GM12891 (cell line): ENCODE measurements at regions not wholly inside any gene's neighbourhood (a gene's known extent, or its start where the extent isn't known, plus 50 kb on each side); places are given as distances from the start of the nearest gene placed in this dataset.

Source experiments
- PAX5 ChIP-seq: IDR thresholded peaks from 2 replicates; pipeline ENCODE4 v1.6.1; 2011; ENCODE audit warnings: low read length, moderate library complexity, mild to moderate bottlenecking; ENCODE audit not compliant: insufficient read depth, severe bottlenecking
- POLR2A ChIP-seq: IDR thresholded peaks from 2 replicates; pipeline ENCODE4 v1.6.1; 2011; ENCODE audit warnings: low read depth, low read length, control low read depth
- POLR2AphosphoS5 ChIP-seq: IDR thresholded peaks from 2 replicates; pipeline ENCODE4 v1.6.1; 2011; ENCODE audit warnings: low read depth, low read length, control low read depth
- POU2F2 ChIP-seq: IDR thresholded peaks from 2 replicates; pipeline ENCODE4 v1.6.1; 2011; ENCODE audit warnings: low read depth, mild to moderate bottlenecking, control low read depth, low read length, moderate library complexity
- SPI1 ChIP-seq: IDR thresholded peaks from 2 replicates; pipeline ENCODE4 v1.6.1; 2011; ENCODE audit warnings: low read depth, low read length, control low read depth
- TAF1 ChIP-seq: IDR thresholded peaks from 2 replicates; pipeline ENCODE4 v1.6.1; 2011; ENCODE audit warnings: low read depth, low read length, control low read depth

- TF ChIP-seq POLR2A (no peak), TAF1 (no peak), POLR2AphosphoS5 (no peak), POU2F2 (no peak), PAX5 (no peak), SPI1 (no peak)
Observed at GRCh38 chr10:78602201-78602932, 466.4 kb upstream of the ZMIZ1 start.
